Lung (tissue), 11 donors: ENCODE measurements at regions not wholly inside any gene's neighbourhood (a gene's known extent, or its start where the extent isn't known, plus 50 kb on each side); places are given as distances from the start of the nearest gene placed in this dataset.

ENCODE experiments used
- ATAC-seq: fragments of 200-7000 bp; cut with Tn5 transposase; one replicate; pipeline ENCODE4 v1.9.1; 2020; ENCODE audit warnings: moderate number of reproducible peaks; ENCODE audit not compliant: insufficient read depth, low FRiP score
- DNase-seq, 3 donors: peaks; one replicate each; pipeline ENCODE4 v3.0.0-alpha.2; 2013 to 2017
- H3K27ac ChIP-seq, 2 donors: one replicate each; pipeline ENCODE4 v1.5.1; 2013; ENCODE audit warnings: mild to moderate bottlenecking in 2 of 2, moderate library complexity in 2 of 2, control low read depth in 1 of 2, inconsistent platforms in 1 of 2, low read depth in 1 of 2, low read length in 1 of 2
- H3K27me3 ChIP-seq, 3 donors: one replicate each; pipeline ENCODE4 v1.5.1; 2013; ENCODE audit warnings: low read length in 2 of 3; ENCODE audit not compliant: control insufficient read depth in 3 of 3, insufficient read depth in 3 of 3
- H3K36me3 ChIP-seq, 4 donors: one replicate each; pipeline ENCODE4 v1.5.1; 2013; ENCODE audit warnings: low read length in 4 of 4, mild to moderate bottlenecking in 1 of 4, moderate library complexity in 1 of 4; ENCODE audit not compliant: control insufficient read depth in 4 of 4, insufficient read depth in 4 of 4
- H3K4me1 ChIP-seq, 5 donors: one replicate each; pipeline ENCODE4 v1.5.1; 2013; ENCODE audit warnings: low read length in 5 of 5, mild to moderate bottlenecking in 2 of 5, moderate library complexity in 1 of 5; ENCODE audit not compliant: control insufficient read depth in 5 of 5, insufficient read depth in 5 of 5
- H3K4me3 ChIP-seq: one replicate; pipeline ENCODE4 v1.5.1; 2013; ENCODE audit warnings: mild to moderate bottlenecking, control low read depth, moderate library complexity
- H3K9ac ChIP-seq, 2 donors: one replicate each; pipeline ENCODE4 v1.5.1; 2013; ENCODE audit warnings: low read length in 2 of 2, control low read depth in 1 of 2; ENCODE audit not compliant: insufficient read depth in 1 of 2
- H3K9me3 ChIP-seq, 4 donors: one replicate each; pipeline ENCODE4 v1.5.1; 2013; ENCODE audit warnings: low read length in 3 of 4, mild to moderate bottlenecking in 1 of 4, moderate library complexity in 1 of 4; ENCODE audit not compliant: control insufficient read depth in 4 of 4, insufficient read depth in 3 of 4
- WGBS, 2 donors: extraction: QIAGEN DNeasy Blood & Tissue Kit; methylation state at CpG; one replicate each; pipeline ENCODE4 v1.1.7; 2013; 5-methylcytosine and 5-hydroxymethylcytosine counted together
- TF ChIP-seq, protein P1 (sequence below): IDR thresholded peaks from 2 replicates; pipeline ENCODE4 v1.5.1; 2012; ENCODE audit warnings: mild to moderate bottlenecking; ENCODE audit errors: control extremely low read depth, extremely low read depth
- donor health status: control.
- donor health status: control.
- donor health status: Bipolar disorder and iron deficiency.
- donor health status: healthy.
- donor health status: DM: yes; HTN: yes; CAD: no.

DNA sequence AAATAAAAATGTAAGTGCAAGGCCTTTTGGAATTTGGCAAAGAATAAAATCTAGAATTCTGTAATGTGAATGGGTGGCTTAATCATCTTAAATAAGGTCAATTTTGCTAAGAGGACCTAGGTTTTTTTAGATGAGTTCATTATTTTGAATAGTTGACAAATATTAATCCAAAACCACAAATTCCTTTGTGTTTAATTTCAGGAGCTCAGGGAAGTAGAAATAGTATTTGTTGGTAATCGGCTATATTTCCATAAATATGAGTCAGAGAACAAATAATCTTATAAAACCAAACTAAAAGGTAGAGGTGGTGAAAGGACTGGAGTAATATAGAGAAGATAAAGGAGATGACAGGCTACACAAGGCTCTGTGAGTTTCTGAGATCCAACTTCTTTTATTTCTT, 190.4 kb upstream of the TLL1 start:
- Histone ChIP-seq H3K9ac (no peak overlapping the region), H3K27ac (no peak overlapping the region), H3K4me3 (no peak overlapping the region), H3K4me1 (no peaks in the 10 kb centered on the region), H3K9me3 (no peaks in the 10 kb centered on the region), H3K27me3 (no peaks in the 10 kb centered on the region), H3K36me3 (no peaks in the 10 kb centered on the region)
- ATAC-seq (no peak), DNase-seq (no peak)
- TF ChIP-seq, protein P1, sequence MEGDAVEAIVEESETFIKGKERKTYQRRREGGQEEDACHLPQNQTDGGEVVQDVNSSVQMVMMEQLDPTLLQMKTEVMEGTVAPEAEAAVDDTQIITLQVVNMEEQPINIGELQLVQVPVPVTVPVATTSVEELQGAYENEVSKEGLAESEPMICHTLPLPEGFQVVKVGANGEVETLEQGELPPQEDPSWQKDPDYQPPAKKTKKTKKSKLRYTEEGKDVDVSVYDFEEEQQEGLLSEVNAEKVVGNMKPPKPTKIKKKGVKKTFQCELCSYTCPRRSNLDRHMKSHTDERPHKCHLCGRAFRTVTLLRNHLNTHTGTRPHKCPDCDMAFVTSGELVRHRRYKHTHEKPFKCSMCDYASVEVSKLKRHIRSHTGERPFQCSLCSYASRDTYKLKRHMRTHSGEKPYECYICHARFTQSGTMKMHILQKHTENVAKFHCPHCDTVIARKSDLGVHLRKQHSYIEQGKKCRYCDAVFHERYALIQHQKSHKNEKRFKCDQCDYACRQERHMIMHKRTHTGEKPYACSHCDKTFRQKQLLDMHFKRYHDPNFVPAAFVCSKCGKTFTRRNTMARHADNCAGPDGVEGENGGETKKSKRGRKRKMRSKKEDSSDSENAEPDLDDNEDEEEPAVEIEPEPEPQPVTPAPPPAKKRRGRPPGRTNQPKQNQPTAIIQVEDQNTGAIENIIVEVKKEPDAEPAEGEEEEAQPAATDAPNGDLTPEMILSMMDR, result no peak
- 0 to 49% methylated on average over 1 of the region's 1 CpG for WGBS, 2 donors

DNA sequence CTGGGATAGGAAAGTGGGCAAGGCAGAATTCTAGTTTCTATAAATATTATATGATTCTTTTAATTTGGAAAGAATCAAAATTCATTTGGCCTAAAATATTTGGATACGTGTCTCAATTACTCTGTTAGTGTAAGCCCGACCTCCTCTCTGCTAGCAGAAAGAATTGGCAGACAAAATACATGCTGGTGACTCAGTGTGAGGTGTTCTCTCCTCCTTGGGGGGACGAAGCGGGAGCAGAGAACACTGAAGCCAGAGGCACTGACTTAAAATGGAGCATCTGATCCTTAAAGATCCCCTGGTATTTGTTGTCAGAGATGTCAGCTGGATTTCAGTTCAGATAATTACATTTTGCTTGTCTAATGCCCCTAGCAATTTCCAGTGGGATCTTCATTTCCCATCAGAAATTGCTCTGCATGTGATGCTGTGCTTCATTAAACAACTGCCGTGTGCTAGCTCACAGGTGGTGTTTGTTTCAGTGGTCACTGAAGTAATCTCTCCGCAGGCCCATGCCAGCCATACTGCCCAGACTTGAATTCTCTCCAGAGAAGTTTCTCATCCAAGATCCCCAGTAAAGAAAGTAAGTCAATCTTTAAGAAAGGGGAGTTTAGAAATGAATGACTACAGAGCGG, 188.7 kb upstream of the TLL1 start:
- ATAC-seq, result peak; percentile 33
- 87 to 89% methylated on average over 7 of the region's 7 CpGs for WGBS, 2 donors
- no peak overlapping the region for H3K9ac ChIP-seq
- H3K4me3 ChIP-seq, result no peak overlapping the region
- DNase-seq, result no peak
- no peaks in the 10 kb centered on the region for H3K27me3 ChIP-seq
- H3K4me1 ChIP-seq, result no peaks in the 10 kb centered on the region
- no peaks in the 10 kb centered on the region for H3K36me3 ChIP-seq
- no peaks in the 10 kb centered on the region for H3K9me3 ChIP-seq
- TF ChIP-seq, protein P1, result no peak
- H3K27ac ChIP-seq, result no peak overlapping the region

DNA sequence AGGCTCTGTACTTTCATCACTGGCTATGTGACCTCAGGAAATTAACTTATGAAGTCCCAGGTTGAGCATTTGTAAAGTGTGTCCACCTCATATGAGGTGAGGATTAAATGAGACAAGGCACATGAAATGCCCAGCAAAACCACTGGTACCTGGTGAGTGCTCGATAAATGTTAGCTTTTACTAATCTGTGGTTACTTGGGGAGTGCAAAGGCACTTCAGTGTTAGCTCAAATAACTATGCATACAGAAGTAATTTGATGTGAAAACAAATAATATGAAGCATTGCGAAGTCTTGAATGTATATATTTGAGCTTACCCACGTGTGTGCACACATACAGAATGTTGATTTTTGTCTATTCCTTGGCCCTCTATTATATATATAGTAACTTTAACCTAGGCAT, 186.3 kb upstream of the TLL1 start:
- no peaks in the 10 kb centered on the region for H3K27me3 ChIP-seq
- H3K4me3 ChIP-seq, result no peak overlapping the region
- TF ChIP-seq, protein P1, result no peak
- no peak overlapping the region for H3K9ac ChIP-seq
- H3K4me1 ChIP-seq, result no peaks in the 10 kb centered on the region
- no peak overlapping the region for H3K27ac ChIP-seq
- 70 to 85% methylated on average over 3 of the region's 3 CpGs for WGBS, 2 donors
- ATAC-seq (no peak), DNase-seq (peak in 2 of 3 donors; percentile 23 to 25)
- H3K36me3 ChIP-seq, result no peaks in the 10 kb centered on the region
- H3K9me3 ChIP-seq, result no peaks in the 10 kb centered on the region

DNA sequence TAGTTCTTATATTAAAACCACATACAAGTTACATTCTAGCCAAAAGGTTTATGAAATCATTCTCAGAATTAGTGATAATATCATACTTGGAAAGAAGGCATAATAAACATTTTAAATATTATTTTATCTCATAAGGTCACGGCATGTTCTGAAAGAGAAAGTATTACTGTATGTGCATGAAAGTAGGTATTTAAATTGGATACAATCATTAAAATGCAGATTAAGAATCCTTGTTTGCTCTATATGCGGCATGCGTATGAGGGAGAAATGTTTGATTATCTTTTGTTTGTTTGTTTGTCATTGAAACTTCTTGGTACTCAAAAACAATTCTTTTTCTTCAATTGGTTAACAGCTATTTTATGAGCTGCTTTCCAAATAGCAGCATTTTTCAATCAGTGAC, 183.9 kb upstream of the TLL1 start:
- TF ChIP-seq, protein P1, result no peak
- no peaks in the 10 kb centered on the region for H3K36me3 ChIP-seq
- no peaks in the 10 kb centered on the region for H3K27me3 ChIP-seq
- ATAC-seq, result no peak
- WGBS, 2 donors, result 89 to 92% methylated on average over 3 of the region's 3 CpGs
- no peaks in the 10 kb centered on the region for H3K4me1 ChIP-seq
- DNase-seq, result no peak
- H3K27ac ChIP-seq, result no peak overlapping the region
- H3K9me3 ChIP-seq, result no peaks in the 10 kb centered on the region
- H3K9ac ChIP-seq, result no peak overlapping the region
- H3K4me3 ChIP-seq, result no peak overlapping the region
